ENCODE measurements at regions not wholly inside any gene's neighbourhood (a gene's known extent, or its start where the extent isn't known, plus 50 kb on each side); places are given as distances from the start of the nearest gene placed in this dataset.

DNA sequence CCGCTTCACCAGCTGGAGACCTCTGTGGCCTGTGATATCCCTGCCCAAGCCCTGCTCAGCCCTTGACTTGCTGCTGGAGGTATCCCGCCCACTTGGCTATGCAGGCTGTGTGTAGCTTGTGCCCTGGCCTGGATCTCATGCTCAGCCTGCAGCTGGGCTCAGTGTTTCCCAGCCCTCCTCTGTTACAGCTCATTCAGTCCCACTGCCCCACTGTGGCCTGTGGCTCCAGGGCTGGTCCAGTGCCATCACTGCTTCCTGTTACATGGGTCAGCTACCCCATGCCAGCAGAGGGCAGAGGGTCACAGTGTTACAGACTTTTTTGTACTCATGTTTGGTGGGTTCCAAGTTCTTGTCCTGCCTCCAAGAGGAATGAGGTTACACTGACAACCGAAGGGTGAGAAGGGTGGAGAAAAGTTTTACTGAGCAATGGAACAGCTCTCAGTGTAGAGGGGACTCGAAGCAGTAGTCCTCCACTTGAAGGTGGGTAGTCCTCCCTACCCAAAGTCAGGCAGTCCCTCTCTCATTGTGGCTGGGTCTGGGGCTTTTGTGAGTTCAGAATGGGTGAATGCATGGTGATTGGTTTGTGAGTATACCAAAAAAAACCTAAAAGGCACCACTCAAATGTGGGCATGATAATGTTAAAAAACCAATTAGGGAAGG, 100.4 kb downstream of the ANKRD7 start:
- Histone ChIP-seq H4K20me1 (ENCODE audit: insufficient read depth, low read depth, low read length) (no peaks in the 10 kb centered on the region), H3K4me1 (ENCODE audit: low read length) (no peaks in the 10 kb centered on the region), H3K27ac (ENCODE audit: low read length) (no peak overlapping the region), H3K4me2 (ENCODE audit: low read depth, low read length, poor library complexity, severe bottlenecking) (no peak overlapping the region), H3K9me3 (ENCODE audit: low read length) (peaks cover 6% of the 10 kb centered on the region), H3K36me3 (ENCODE audit: insufficient read depth, low read length) (no peaks in the 10 kb centered on the region), H3K4me3 (ENCODE audit: low read length) (no peak overlapping the region), H3K27me3 (ENCODE audit: low read length) (no peaks in the 10 kb centered on the region), H2AFZ (ENCODE audit: low read length) (no peak overlapping the region), H3K79me2 (ENCODE audit: low read length) (no peaks in the 10 kb centered on the region), H3K9me2 (replicated peaks; ENCODE audit: insufficient read depth, low read length) (no peaks in the 10 kb centered on the region), H3K9ac (ENCODE audit: low read length) (no peak overlapping the region)
- no peak for DNase-seq

GRCh38 chr7:118325450-118325808, 100.9 kb downstream of the ANKRD7 start:
- Histone ChIP-seq H3K4me2 (ENCODE audit: low read depth, low read length, poor library complexity, severe bottlenecking) (no peak overlapping the region), H3K27ac (ENCODE audit: low read length) (no peak overlapping the region), H3K79me2 (ENCODE audit: low read length) (no peaks in the 10 kb centered on the region), H3K9me3 (ENCODE audit: low read length) (peaks cover 6% of the 10 kb centered on the region), H4K20me1 (ENCODE audit: insufficient read depth, low read depth, low read length) (no peaks in the 10 kb centered on the region), H3K9ac (ENCODE audit: low read length) (no peak overlapping the region), H3K4me3 (ENCODE audit: low read length) (no peak overlapping the region), H3K4me1 (ENCODE audit: low read length) (no peaks in the 10 kb centered on the region), H3K9me2 (replicated peaks; ENCODE audit: insufficient read depth, low read length) (no peaks in the 10 kb centered on the region), H3K27me3 (ENCODE audit: low read length) (no peaks in the 10 kb centered on the region), H3K36me3 (ENCODE audit: insufficient read depth, low read length) (no peaks in the 10 kb centered on the region), H2AFZ (ENCODE audit: low read length) (no peak overlapping the region)
- DNase-seq: no peak

DNA sequence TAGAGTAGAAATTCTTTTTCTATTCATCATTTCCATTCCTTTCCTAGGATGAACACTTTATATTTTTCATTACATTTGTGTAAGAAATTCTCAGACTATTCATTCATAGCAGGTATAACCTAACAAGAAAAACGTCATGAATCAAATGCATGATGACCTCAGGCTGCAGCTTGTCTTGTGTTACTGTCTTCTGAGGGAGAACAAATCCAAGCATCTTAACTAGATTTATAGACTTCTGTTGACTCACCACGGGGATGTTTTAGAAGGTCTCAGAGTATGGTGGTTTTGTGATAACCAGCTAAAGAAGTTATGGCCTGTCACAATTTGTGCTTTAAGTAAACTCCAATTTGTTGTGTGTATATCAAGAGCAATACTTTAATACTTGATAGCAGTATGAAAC, 102.7 kb downstream of the ANKRD7 start:
- Histone ChIP-seq H3K4me3 (ENCODE audit: low read length) (no peak overlapping the region), H3K79me2 (ENCODE audit: low read length) (no peaks in the 10 kb centered on the region), H3K27ac (ENCODE audit: low read length) (no peak overlapping the region), H3K36me3 (ENCODE audit: insufficient read depth, low read length) (no peaks in the 10 kb centered on the region), H3K9ac (ENCODE audit: low read length) (no peak overlapping the region), H3K27me3 (ENCODE audit: low read length) (no peaks in the 10 kb centered on the region), H3K4me1 (ENCODE audit: low read length) (no peaks in the 10 kb centered on the region), H3K9me3 (ENCODE audit: low read length) (peaks cover 10% of the 10 kb centered on the region), H4K20me1 (ENCODE audit: insufficient read depth, low read depth, low read length) (no peaks in the 10 kb centered on the region), H3K4me2 (ENCODE audit: low read depth, low read length, poor library complexity, severe bottlenecking) (no peak overlapping the region), H2AFZ (ENCODE audit: low read length) (no peak overlapping the region), H3K9me2 (replicated peaks; ENCODE audit: insufficient read depth, low read length) (no peaks in the 10 kb centered on the region)
- DNase-seq: no peak

DNA sequence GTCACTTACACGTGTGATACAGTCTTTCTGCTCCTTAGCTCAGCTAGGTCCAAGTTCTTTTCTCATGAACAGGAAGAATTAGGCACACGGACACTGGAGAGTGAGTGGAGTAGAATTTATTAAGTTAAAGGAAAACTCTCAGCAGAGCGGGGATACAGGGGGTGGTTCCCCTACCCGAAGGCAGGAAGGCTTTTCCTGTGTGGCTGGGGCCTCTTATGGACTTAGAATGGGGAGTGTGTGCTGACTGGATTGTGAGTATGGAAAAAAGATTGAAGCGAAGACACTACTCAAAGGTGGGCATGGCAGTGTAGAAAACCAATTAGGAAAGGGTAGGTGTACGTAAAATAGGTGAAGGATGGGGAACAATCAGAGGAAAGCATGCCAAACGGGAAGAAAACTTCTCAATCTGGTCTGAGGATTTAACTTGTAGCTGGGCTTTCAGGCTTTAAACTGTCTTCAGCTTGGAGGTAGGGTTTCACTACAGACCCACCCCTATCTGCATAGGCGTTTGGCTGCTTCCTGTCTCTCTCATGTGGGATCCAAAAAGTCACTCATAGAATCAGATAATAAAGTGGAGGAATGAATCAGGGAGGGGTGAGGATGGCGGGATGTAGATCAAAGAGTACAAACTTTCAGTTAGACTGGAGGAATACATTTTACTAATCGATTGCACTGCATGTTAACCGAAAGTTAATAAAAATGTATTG, 104.2 kb downstream of the ANKRD7 start:
- Histone ChIP-seq H3K9me3 (ENCODE audit: low read length) (peaks cover 7% of the 10 kb centered on the region), H3K4me1 (ENCODE audit: low read length) (no peaks in the 10 kb centered on the region), H3K9me2 (replicated peaks; ENCODE audit: insufficient read depth, low read length) (no peaks in the 10 kb centered on the region), H3K4me2 (ENCODE audit: low read depth, low read length, poor library complexity, severe bottlenecking) (no peak overlapping the region), H3K27ac (ENCODE audit: low read length) (no peak overlapping the region), H2AFZ (ENCODE audit: low read length) (no peak overlapping the region), H3K4me3 (ENCODE audit: low read length) (no peak overlapping the region), H3K36me3 (ENCODE audit: insufficient read depth, low read length) (no peaks in the 10 kb centered on the region), H3K27me3 (ENCODE audit: low read length) (no peaks in the 10 kb centered on the region), H4K20me1 (ENCODE audit: insufficient read depth, low read depth, low read length) (no peaks in the 10 kb centered on the region), H3K9ac (ENCODE audit: low read length) (no peak overlapping the region), H3K79me2 (ENCODE audit: low read length) (no peaks in the 10 kb centered on the region)
- DNase-seq: no peak

DNA sequence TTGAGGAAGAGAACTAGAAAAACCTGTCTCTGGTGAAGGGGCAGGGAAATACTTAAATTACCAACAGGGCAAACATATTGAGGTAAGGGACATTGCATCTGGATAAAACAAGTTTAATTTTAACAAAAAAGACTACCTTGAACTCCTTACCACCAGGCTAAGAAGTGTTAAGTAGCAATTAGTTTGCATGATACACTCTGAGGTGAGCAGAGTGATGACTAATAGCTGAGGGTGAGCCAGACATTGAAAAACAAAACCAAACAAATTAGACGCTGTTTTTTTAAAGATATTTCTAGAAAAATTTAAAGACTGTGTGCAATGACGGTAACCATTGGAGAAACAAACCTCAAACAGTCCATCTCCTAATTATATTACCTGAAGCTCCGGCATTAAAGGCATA, 105.9 kb downstream of the ANKRD7 start:
- H3K27me3 ChIP-seq (ENCODE audit: low read length): no peaks in the 10 kb centered on the region
- no peaks in the 10 kb centered on the region for H3K4me1 ChIP-seq (ENCODE audit: low read length)
- no peak overlapping the region for H2AFZ ChIP-seq (ENCODE audit: low read length)
- DNase-seq: no peak
- no peak overlapping the region for H3K4me2 ChIP-seq (ENCODE audit: low read depth, low read length, poor library complexity, severe bottlenecking)
- H4K20me1 ChIP-seq (ENCODE audit: insufficient read depth, low read depth, low read length): no peaks in the 10 kb centered on the region
- no peak overlapping the region for H3K4me3 ChIP-seq (ENCODE audit: low read length)
- H3K79me2 ChIP-seq (ENCODE audit: low read length): no peaks in the 10 kb centered on the region
- peaks cover 7% of the 10 kb centered on the region for H3K9me3 ChIP-seq (ENCODE audit: low read length)
- H3K27ac ChIP-seq (ENCODE audit: low read length): no peak overlapping the region
- no peak overlapping the region for H3K9ac ChIP-seq (ENCODE audit: low read length)
- H3K9me2 ChIP-seq (replicated peaks; ENCODE audit: insufficient read depth, low read length): no peaks in the 10 kb centered on the region
- H3K36me3 ChIP-seq (ENCODE audit: insufficient read depth, low read length): no peaks in the 10 kb centered on the region

GRCh38 chr7:118346748-118347147, 122.2 kb downstream of the ANKRD7 start:
- Histone ChIP-seq H3K9me2 (replicated peaks; ENCODE audit: insufficient read depth, low read length) (no peaks in the 10 kb centered on the region), H3K79me2 (ENCODE audit: low read length) (no peaks in the 10 kb centered on the region), H3K9ac (ENCODE audit: low read length) (no peak overlapping the region), H3K27me3 (ENCODE audit: low read length) (no peaks in the 10 kb centered on the region), H3K36me3 (ENCODE audit: insufficient read depth, low read length) (no peaks in the 10 kb centered on the region), H3K4me2 (ENCODE audit: low read depth, low read length, poor library complexity, severe bottlenecking) (no peak overlapping the region), H3K9me3 (ENCODE audit: low read length) (peaks cover 7% of the 10 kb centered on the region; the same call in 1 of the 2 replicates), H3K4me1 (ENCODE audit: low read length) (no peaks in the 10 kb centered on the region), H3K4me3 (ENCODE audit: low read length) (no peak overlapping the region), H4K20me1 (ENCODE audit: insufficient read depth, low read depth, low read length) (no peaks in the 10 kb centered on the region), H3K27ac (ENCODE audit: low read length) (no peak overlapping the region), H2AFZ (ENCODE audit: low read length) (no peak overlapping the region)
- DNase-seq: no peak

DNA sequence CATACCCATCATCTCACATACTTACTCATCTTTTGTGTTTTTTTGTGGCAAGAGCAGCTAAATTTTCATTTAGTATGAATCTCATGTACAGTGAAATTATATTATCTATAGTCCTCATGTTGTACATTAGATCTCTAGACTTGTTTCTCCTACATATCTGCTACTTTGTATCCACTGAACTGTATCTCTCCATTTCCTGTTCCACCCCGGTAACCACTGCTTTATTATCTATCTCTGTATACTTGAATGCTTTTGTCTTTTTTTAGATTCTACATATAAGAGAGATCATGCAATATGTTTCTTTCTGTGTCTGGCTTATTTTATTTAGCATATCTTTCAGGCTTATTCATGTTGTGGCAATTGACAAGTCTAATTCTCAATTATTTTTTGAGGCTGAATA, 125.1 kb downstream of the ANKRD7 start:
- H3K27ac ChIP-seq (ENCODE audit: low read length): no peak overlapping the region
- H3K9me3 ChIP-seq (ENCODE audit: low read length): 0 out of 2 replicates have a peak, but pooled peaks cover 3% of the 10 kb centered on the region
- no peak overlapping the region for H3K4me2 ChIP-seq (ENCODE audit: low read depth, low read length, poor library complexity, severe bottlenecking)
- no peaks in the 10 kb centered on the region for H3K9me2 ChIP-seq (replicated peaks; ENCODE audit: insufficient read depth, low read length)
- H3K4me3 ChIP-seq (ENCODE audit: low read length): no peak overlapping the region
- H3K79me2 ChIP-seq (ENCODE audit: low read length): no peaks in the 10 kb centered on the region
- no peaks in the 10 kb centered on the region for H4K20me1 ChIP-seq (ENCODE audit: insufficient read depth, low read depth, low read length)
- H3K9ac ChIP-seq (ENCODE audit: low read length): no peak overlapping the region
- no peaks in the 10 kb centered on the region for H3K36me3 ChIP-seq (ENCODE audit: insufficient read depth, low read length)
- no peaks in the 10 kb centered on the region for H3K4me1 ChIP-seq (ENCODE audit: low read length)
- no peaks in the 10 kb centered on the region for H3K27me3 ChIP-seq (ENCODE audit: low read length)
- no peak for DNase-seq
- no peak overlapping the region for H2AFZ ChIP-seq (ENCODE audit: low read length)

GRCh38 chr7:118350260-118350659, 125.8 kb downstream of the ANKRD7 start:
- Histone ChIP-seq H3K4me1 (ENCODE audit: low read length) (no peaks in the 10 kb centered on the region), H3K9me2 (replicated peaks; ENCODE audit: insufficient read depth, low read length) (no peaks in the 10 kb centered on the region), H3K9me3 (ENCODE audit: low read length) (no peaks in the 10 kb centered on the region; the same call in 1 of the 2 replicates), H3K4me3 (ENCODE audit: low read length) (no peak overlapping the region), H3K27ac (ENCODE audit: low read length) (no peak overlapping the region), H3K4me2 (ENCODE audit: low read depth, low read length, poor library complexity, severe bottlenecking) (no peak overlapping the region), H3K9ac (ENCODE audit: low read length) (no peak overlapping the region), H3K27me3 (ENCODE audit: low read length) (no peaks in the 10 kb centered on the region), H2AFZ (ENCODE audit: low read length) (no peak overlapping the region), H4K20me1 (ENCODE audit: insufficient read depth, low read depth, low read length) (no peaks in the 10 kb centered on the region), H3K79me2 (ENCODE audit: low read length) (no peaks in the 10 kb centered on the region), H3K36me3 (ENCODE audit: insufficient read depth, low read length) (no peaks in the 10 kb centered on the region)
- no peak for DNase-seq
